Kasumi-1 (cell line): ENCODE measurements at regions not wholly inside any gene's neighbourhood (a gene's known extent, or its start where the extent isn't known, plus 50 kb on each side); places are given as distances from the start of the nearest gene placed in this dataset.

Experiments
- DNase-seq, 2 experiments: peaks; one replicate each; lab custom pipeline; 2025; lab: John Stamatoyannopoulos, UW

- no peak for DNase-seq
These were observed 225.3 kb upstream of the PPP2R3A start for GRCh38 chr3:135740211-135740610.

DNA sequence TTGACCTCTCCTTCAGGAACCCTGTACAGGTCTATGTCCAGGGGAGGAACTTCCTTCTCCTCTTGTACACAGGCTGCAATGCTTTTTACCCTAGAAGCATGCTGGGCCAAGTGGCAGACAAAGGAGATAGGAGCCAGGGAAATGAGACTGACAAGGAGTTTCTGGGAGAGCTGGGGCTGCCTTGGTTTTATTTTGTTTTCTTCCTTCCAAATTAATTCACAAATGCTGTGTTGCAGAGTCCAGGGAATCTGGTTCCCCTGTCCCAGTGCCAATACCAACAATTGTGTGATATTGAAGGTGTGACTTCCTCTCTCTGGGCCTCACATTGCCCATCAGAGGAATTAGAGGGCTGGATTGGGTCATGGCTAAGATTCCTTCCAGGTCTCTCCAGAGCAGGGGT lies 224.8 kb upstream of the PPP2R3A start:
- no peak for DNase-seq

GRCh38 chr3:135751991-135752390 lies 213.5 kb upstream of the PPP2R3A start:
- DNase-seq, result no peak

DNA sequence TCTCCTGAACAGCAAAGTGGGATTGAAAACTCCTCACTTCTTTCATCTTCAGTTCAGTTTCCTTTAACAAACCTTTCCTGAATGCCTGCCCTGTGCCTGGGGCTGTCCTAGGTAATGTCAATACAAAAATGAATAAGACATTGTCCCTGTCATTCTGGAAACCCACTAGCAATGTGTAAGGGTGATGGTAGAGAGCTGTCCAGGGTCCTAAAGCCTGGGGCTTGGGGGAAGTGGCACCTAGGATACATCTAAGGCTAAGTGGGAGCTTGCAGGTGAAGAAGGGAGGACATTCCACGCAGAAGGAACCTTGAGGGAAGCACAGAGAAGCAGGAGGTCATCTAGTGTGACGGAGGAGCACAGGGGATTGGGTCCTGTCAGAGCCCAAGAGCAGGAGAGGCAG lies 212.7 kb upstream of the PPP2R3A start:
- no peak for DNase-seq

DNA sequence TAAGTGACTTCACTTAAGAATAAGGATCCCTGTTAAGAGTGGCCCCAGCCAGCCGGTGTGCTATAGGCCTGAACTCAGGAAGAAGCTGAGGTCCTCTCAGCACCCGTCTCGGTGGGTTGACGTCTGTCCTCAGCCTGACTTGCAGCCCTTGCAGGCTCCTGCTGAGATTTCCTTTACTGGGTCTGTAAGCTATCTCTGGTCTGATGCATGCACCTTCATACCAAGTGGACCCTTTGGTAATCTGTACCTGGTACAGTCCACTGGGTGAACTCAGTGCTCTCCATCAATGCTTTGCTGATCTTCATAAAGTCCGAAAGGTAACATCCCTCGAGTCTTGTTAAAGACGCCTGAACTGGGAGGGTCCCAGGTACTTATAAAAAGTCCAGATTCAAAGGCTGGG lies 212.0 kb upstream of the PPP2R3A start:
- DNase-seq, result no peak

DNA sequence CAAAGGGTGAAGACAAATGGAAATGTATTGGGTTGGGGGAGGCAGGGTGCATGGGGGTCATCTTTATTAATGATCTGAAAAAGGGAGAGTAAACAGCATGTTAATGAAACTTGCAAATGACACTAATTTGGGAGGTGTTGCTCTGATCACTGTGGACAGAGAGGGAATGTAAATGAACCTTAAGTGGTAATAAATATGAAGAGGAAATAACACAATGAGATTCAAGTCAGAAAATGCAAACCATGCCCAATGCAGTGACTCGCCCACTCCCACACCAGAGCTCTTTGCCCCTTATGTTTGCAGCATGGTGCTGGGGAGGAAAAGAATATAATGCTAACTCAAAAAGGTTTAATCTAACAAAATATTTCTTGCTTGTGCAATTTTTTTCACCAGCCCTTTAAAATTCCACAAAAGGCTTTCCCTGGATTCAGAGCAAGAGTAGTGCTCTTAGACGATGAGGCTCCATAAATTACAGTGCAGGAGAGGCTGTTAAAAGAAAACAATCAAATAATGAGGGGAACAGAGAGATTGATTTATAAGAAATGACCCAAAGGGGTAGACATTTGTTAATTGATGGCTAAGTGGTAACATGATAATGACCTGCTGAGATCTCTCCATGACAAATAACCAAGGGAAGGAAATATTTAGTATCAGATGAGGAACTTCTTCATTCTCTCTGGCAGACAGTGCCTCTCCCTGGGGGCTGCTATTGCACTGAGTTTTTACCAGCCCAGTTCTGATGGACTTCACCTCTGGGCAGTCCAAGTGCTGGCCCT lies 210.0 kb upstream of the PPP2R3A start:
- no peak for DNase-seq

- no peak for DNase-seq
These were observed 209.3 kb upstream of the PPP2R3A start for GRCh38 chr3:135756106-135756668.

GRCh38 chr3:135757421-135757820 lies 208.1 kb upstream of the PPP2R3A start:
- DNase-seq, result no peak

- no peak for DNase-seq
These were observed 206.6 kb upstream of the PPP2R3A start for GRCh38 chr3:135758961-135759360.

GRCh38 chr3:135759651-135760050 lies 205.9 kb upstream of the PPP2R3A start:
- no peak for DNase-seq

GRCh38 chr3:135760581-135760980 lies 204.9 kb upstream of the PPP2R3A start:
- no peak for DNase-seq

DNA sequence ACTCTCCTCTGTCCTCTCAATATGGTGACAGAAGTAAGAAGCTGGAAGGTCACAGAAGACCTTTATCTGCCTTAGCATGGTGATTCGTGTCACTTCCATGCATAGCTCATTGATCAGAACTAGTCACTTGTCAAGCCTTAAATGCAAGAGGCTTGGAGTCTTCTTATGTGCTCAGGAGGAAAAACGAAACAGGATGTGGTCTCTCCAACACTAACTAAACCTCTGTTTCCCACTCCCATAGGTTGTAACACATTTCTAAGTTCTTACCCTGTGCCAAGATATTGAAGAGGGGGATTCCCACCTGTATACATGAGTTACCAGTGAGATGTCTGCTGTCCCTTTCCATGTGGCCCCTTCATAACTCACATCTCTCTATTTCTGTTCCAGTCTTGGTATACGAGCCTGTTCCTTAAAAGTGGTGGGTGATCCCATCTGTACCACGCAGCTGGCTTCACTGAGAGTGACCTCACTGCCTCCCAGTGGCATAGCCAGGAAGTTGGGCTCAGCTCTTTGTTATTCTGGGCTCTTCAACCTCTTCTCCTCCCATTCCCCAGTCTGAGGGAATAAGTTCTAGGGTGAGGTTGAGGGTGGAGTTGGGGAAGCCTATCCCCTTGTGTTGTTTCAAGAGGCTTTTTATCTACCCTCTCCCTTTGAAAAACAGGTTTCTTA lies 203.2 kb upstream of the PPP2R3A start:
- no peak for DNase-seq

- DNase-seq, result no peak
These were observed 199.4 kb upstream of the PPP2R3A start for GRCh38 chr3:135766115-135766514.

GRCh38 chr3:135771760-135772159 lies 193.8 kb upstream of the PPP2R3A start:
- no peak for DNase-seq

DNA sequence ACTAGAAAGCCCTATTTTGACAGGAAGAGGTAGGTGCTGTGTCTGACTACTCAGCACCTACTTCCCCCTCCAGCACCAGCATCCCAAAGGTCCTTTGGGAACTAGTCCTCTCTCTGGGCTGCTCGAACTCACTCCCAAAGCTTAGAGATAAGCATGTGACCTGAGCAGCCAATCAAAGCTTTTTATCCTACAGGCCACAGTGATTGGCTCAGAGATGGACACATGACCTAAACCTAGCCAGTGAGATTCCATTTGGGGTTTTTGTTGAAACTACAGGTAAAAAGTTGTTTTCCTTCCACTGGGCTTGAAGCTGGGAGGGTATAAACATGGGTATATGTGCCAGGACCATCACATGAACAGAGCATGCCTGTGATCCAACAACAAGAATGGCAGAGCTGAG lies 186.5 kb upstream of the PPP2R3A start:
- no peak for DNase-seq

DNA sequence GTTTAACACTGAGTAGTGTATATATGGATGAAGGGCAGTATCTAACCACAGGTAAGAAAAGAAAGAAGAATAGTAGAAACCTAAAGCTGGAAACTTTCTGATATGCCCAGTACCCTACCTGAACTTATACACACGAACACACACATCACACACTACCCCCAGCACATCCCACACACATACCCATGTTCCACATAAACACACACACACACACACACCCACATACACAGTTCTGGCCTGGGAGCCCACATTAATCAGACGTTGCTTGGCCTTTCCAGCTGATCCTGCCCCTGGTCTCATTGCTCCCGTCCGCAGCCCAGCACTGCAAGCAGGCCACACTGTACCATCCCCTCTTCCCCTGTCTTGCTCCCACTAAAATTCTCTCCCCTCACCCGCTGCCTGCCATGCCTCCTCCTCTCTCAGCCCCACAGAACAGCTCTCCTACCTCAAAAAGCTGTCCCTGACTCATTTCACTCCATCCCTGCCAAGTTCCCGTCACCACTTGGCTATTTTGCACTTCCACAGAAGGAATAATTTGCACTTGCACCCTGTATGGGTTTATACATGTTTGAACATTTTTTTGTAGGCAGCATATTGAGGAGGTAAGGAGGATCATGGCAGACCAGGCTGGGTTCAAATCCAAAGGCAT lies 185.8 kb upstream of the PPP2R3A start:
- DNase-seq, result no peak

- no peak for DNase-seq
These were observed 184.3 kb upstream of the PPP2R3A start for GRCh38 chr3:135781026-135781815.

DNA sequence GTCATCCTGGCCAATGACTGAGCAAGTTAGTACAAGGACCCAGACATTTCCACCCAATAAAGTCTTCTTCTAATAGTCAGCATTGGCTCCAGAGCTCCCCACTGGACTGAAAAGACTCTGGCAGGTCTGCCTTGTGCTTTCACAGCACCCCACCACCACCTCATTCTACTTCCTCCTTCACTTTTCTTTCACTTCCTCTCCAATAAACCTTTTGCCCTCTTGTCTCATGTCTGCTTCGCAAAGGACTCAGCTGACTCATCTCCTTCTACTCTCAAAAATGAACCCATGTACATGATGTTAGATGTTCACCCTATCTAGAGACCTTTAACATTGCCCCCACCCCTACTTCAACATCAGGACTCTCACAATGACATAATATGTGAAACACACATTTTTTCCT lies 181.0 kb upstream of the PPP2R3A start:
- no peak for DNase-seq

DNA sequence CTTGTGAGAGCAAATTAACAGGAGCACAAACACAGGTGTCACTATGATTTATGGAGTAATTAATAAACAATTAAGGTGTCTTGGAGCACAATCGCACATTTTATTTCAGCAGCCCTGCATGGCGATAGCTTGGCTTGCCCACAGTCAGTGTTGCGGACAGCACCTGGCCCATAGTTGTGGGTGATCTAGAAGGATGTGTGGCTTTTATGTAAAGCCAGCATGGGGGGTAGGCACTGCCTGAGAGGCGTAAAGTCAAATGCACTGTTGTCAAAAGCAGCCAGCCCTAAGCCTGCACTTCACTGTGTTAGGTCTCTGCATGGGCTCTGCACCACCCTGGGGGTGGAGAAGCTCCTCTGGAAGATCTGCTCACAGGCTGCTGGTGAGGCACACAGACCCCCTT lies 177.4 kb upstream of the PPP2R3A start:
- no peak for DNase-seq

DNA sequence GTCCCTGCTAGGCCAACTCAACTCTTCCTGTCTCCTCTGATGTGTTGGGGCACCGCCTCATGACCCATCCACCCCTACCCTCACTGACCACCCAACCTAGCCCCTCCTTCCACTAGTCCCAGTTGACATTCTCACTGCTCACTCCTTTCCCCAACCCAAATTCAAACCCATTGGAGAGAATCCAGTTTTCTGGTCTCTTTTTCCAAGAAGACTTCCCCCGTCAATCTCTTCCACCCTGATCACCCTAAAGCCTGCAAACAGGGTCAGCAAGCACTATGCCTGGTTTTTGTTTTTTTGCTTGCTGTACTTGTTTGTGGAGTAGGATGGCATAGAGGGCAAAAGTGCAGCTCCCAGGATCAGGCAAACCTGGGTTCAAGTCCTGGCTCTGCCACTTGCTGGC lies 176.6 kb upstream of the PPP2R3A start:
- DNase-seq, result no peak

DNA sequence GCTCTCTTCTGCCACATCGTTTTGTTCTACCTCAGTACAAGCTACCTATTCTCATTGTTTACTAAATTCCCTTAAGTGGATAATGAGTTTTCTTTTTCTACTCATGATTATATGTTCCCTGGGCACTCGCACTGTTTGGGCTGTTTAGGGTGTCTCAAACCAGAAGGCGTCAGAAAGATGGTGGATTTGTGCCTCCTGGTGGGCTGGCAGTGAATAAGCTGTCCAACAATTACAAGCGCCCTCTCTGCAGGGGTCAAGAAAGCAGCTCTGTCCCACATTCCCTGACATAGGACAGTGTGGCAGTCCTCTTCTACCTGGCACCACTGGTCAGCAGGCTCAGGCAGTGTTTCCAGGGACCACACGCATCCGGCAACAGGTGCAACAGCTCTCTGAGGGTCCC lies 173.4 kb upstream of the PPP2R3A start:
- DNase-seq, result no peak

DNA sequence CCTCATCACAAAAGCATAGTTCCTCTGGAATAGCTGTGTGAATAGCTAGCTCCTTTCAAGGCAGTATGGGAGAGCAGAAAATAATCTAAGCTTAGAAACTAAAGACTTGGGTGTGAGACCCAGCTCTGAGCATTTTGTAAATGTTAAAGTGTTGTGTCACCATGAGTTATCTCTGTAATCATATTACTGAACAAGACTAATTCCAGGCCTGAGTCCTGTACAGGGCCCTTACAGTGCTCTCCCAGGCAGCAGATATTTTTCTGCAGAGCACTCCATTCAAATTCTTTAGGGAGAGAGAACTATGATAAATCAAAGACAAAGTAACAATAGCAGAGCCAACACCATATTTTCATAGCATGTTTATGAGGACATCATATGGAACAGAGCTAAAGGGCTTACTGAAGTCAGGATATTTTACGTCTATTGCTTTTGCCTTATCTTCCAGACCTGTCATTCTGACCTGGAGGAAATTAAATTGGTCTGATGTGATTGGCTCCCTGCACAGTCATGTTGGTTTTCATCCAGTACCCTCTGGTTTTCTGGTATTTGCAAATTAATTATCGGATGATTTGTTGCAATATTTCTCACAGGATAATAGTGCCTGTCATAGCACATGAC lies 172.6 kb upstream of the PPP2R3A start:
- DNase-seq, result no peak
